NCI-H2196 (cell line): ENCODE measurements at regions not wholly inside any gene's neighbourhood (a gene's known extent, or its start where the extent isn't known, plus 50 kb on each side); places are given as distances from the start of the nearest gene placed in this dataset.
"Not testable (repeated sequence)": the region's sequence is repeated elsewhere in the genome, so short reads cannot be mapped to it uniquely, and the experiment has no call there.

Experiments used
- DNase-seq: peaks from one replicate; lab custom pipeline; 2025; ENCODE audit not compliant: unreplicated experiment; lab: John Stamatoyannopoulos, UW

DNA sequence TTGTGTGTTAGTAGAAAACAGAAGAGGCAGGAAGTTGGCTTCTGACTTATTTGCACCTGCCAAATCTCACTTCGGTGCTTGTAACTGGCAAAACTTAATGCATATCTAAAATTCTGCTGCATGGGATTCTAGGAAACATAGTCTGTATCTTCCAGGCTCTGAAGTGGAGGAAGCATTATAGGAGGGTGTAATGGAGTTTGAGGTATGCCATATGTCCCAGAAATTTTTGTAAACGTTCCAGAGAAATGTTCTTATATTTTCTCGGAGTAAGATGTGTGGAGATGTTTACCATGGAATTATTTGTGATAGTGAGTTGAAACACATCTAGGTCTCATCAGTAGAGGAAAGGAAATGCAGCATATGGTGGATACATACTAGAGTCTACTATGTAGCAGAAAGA is 1329.0 kb upstream of the NUDT12 start:
- DNase-seq: no peak

- no peak for DNase-seq
These were observed 1328.2 kb upstream of the NUDT12 start for GRCh38 chr5:104890767-104891166.

GRCh38 chr5:104859437-104859836 is 1296.8 kb upstream of the NUDT12 start:
- no peak for DNase-seq

DNA sequence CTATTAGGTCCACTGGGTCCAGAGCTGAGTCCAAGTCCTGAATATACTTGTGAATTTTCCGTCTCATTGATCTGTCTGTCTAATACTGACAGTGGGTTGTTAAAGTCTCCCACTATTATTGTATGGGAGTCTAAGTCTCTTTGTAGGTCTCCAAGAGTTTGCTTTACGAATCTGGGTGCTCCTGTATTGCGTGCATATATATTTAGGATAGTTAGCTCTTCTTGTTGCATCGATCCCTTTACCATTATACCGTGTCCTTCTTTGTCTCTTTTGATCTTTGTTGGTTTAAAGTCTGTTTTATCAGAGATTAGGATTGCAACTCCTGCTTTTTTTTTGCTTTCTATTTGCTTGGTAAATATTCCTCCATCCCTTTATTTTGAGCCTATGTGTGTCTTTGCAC is 1289.5 kb upstream of the NUDT12 start:
- DNase-seq: not testable (repeated sequence)

DNA sequence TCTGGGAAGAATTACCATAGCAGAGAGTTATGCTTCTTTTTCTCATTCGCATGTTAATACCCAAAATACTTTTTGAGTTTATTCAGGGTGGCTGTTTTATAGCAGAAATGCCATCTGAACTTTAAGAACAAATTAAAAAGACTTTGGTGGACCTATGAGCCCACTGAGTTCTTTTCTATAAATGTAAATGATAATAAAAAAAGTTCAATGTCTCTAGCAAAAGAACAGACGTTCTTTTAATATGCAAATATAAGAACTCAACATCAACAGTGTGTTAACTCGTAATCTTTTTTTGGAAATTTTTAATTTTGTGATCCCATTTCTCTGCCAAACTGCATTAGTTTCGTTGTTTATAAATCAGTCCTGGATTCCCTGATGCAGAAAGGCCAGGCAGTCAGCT is 1283.0 kb upstream of the NUDT12 start:
- DNase-seq: no peak

DNA sequence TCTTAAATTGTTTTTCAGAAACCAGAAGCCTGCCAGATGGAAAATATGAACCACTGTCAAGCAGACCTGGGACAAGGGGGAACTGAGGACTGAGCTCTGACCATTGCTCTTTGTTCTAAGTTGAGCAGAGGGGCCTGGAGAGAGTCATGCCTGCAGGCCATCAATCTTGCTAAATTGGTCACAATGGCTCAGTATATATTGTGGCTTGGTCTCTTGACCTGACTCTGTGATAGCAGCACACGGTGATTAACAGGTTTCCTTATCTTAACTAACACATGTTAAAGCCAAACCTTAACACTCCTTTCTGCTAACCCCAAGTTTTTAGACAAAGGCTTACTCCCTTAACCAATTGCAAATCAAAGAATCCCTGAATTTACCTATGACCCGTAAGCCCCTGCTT is 1281.2 kb upstream of the NUDT12 start:
- no peak for DNase-seq

DNA sequence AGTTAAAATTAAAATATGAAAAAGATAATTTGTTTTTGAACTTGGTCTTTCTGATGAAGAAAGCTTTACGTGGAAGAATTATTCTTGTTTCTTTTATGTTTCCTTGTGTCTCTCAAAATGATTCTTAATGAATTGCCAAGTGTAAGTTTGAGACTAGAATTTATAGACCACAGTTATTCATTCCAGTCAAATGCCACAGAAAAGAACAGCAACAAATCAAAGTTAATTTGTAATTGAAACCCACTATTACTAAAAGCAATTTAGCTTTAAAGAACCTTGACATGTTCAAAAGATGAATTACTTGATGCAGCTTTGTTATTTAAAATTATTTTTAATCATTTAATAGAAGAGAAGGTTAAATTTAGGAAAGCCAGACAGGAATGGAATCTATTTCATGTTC is 1277.7 kb upstream of the NUDT12 start:
- no peak for DNase-seq

GRCh38 chr5:104831515-104831914 is 1268.9 kb upstream of the NUDT12 start:
- not testable (repeated sequence) for DNase-seq

- no peak for DNase-seq
These were observed 1259.0 kb upstream of the NUDT12 start for GRCh38 chr5:104821606-104822005.

DNA sequence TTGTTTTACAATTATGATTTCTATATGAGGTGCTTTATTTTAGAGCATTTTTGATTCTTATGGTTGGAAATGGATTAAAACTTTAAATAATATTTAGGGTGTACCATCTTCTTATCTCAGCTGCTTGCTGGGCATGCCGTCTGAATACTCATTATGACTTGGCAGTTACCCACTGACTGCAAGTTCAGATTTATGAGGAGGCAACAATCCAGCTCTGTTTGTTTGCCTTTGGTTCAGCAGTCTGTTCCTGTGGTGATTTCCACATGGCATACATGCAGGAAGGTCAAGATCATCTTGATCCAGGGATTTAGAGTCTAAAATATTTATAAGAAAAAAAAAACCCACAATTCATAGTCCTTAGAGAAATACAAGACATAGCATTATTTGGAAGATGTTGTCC is 1254.5 kb upstream of the NUDT12 start:
- no peak for DNase-seq

DNA sequence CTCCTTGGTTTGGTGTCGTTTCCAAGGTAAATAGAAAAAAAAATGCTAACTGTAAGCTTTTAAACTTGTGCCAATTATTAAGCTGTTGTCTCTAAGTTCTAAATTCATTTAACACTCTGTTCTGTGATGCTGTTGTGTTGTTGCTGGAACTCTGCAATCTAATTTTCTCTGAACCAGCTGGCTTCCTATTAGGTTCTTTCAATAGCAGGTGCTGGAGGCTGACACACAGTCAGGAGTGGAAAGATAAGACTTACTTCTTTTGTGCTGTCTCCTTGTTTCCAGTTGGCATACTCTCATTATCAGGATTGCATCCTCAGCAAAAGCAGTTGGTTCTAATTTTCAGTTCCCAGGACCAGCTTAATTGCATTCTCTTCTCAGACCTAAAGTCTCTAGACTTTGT is 1252.6 kb upstream of the NUDT12 start:
- DNase-seq: no peak

DNA sequence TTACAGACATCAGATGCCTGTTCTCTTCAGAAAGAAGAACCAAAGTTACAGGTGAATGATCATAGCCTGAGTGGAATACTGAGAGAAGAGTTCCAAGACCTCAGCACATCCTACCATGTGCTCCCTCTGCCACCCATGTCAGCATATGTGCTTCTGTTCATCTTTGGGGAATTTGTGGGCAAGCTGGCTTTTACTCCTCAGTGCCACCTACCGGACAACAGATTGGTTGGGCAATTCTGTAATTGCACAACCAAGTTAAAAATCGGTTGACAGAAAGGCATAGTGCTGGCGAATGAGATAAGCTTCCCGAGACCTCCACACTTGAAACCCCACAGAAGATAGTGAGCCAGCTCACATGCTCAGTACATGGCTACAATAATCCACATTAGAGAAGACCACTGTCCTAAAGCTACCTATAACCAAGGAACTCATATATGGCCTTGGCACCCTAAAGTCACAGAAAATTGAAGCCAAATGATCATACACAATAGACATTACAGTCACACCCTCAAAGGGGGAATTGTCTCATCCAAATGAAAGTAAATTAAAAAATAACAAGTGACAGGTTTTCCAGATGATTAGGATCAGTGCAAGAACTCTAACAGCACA is 1238.0 kb upstream of the NUDT12 start:
- DNase-seq: no peak

GRCh38 chr5:104793755-104794080 is 1231.1 kb upstream of the NUDT12 start:
- no peak for DNase-seq

DNA sequence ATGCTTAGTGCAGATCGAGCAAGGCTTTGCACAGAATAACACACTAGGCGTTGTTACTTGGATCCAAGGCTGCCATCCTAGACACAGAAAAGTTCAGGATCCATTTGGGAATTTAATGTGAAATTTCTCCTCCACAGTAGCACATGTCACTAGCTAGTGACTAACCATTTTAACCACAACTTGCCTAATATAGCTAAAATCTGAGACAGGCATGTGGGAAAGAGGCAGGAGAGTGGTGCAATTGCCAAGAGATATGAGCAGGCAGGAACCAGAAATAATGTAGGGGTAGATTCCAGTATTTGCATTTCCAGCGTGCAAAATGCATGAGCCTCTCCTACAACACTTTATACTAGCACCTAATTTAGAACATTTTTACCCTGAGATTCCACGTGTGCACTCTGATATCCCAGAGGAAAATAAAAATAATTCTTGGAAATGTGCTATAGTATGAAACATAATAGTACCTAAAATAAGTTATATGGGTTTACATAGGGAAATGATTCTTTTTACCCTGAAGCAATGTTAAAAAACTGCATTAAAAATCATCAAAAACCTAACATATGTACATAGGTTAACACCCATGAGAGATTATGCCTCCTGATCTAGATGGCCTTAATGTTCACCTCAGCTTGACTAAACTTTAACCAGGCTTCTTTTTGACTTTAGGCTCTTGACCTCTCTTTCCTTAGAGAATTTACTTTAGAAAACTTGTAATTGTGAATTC is 1230.6 kb upstream of the NUDT12 start:
- no peak for DNase-seq

DNA sequence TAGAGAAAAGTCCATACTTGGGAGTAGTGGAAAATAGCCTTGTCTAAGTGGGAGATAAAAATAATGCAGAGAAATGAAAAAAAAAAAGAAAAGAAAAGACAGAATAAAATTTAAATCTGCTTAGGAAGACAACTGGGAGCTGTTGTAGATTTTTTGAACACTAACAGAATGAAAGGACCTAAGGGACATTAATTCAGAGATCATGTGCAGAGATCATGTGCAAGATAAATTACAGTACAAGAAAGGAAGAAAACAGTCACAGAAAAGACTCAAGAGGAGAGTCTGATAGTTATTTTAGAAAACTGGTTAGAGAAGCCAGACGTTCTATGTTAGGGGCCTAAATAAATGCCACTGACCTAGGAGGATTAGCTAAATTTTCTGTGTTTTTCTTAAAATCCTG is 1226.8 kb upstream of the NUDT12 start:
- DNase-seq: no peak

- no peak for DNase-seq
These were observed 1222.5 kb upstream of the NUDT12 start for GRCh38 chr5:104785097-104785496.

GRCh38 chr5:104774372-104774771 is 1211.8 kb upstream of the NUDT12 start:
- no peak for DNase-seq

DNA sequence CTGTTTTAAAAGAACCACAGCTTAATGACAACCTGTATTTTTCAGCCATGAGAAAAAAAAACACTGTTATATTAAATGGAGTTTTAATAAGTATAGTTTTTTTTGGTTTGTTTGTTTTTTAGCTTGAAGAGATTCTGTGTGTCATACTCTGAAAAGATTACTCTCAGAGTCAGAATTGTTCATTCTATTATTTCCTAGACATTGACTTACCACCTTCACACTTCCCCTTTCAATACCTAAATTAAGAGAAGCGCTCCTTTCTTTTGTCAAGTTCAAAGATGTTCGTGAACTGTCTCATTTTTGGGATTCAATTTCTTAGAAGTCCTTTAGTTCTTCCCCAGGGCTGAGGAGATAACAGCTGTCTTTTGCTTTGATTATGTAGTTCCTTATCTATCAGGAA is 1201.6 kb upstream of the NUDT12 start:
- DNase-seq: no peak

- no peak for DNase-seq
These were observed 1200.6 kb upstream of the NUDT12 start for GRCh38 chr5:104763216-104763615.

DNA sequence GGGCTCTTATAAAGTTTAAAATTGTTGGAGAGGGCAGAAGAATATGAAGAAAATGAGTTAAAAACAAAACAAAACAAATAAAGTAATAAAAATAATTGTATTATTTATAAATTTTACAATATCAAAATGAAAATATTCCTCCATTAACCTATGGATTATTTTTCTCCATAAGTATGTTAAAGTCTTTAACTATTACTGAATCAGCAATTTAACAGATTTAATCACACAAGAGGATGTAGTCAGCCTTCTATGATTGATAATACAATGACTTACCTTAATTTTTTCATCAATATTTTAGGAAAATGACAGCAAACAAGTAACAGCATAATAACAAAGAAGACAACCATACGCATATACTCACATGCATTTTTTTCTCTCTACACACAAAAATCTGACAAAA is 1195.3 kb upstream of the NUDT12 start:
- no peak for DNase-seq

DNA sequence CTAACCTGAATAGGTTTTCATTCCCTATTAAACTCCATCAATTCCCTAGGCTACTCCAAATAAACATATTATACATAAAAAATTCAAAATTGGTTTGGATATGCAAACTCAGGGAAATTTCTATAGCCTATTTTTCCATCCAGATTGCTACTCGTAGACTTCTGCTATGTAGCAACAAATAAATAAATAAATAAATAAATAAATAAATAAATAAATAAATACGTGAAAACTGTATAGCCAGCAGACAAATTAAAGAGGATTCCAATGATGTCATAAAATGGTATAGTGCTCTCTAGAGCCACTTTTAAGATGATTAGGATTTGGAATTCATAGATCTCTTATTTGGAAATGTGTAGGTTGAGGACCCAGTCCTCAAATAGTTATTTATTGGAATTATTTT is 1193.2 kb upstream of the NUDT12 start:
- DNase-seq: no peak

GRCh38 chr5:104754311-104754995 is 1191.9 kb upstream of the NUDT12 start:
- DNase-seq: no peak

- DNase-seq: no peak
These were observed 1189.4 kb upstream of the NUDT12 start for GRCh38 chr5:104751969-104752368.
